GM10266 (cell line): ENCODE measurements at regions not wholly inside any gene's neighbourhood (a gene's known extent, or its start where the extent isn't known, plus 50 kb on each side); places are given as distances from the start of the nearest gene placed in this dataset.

Experiments used
- DNase-seq: peaks from one replicate; pipeline ENCODE4 v3.0.0; 2012; ENCODE audit errors: extremely low spot score
- TF ChIP-seq, protein P1 (sequence below): IDR thresholded peaks from 2 replicates; pipeline ENCODE4 v1.5.1; 2012; ENCODE audit warnings: mild to moderate bottlenecking, low read depth; ENCODE audit not compliant: control insufficient read depth, insufficient read depth; ENCODE audit errors: missing control alignments

DNA sequence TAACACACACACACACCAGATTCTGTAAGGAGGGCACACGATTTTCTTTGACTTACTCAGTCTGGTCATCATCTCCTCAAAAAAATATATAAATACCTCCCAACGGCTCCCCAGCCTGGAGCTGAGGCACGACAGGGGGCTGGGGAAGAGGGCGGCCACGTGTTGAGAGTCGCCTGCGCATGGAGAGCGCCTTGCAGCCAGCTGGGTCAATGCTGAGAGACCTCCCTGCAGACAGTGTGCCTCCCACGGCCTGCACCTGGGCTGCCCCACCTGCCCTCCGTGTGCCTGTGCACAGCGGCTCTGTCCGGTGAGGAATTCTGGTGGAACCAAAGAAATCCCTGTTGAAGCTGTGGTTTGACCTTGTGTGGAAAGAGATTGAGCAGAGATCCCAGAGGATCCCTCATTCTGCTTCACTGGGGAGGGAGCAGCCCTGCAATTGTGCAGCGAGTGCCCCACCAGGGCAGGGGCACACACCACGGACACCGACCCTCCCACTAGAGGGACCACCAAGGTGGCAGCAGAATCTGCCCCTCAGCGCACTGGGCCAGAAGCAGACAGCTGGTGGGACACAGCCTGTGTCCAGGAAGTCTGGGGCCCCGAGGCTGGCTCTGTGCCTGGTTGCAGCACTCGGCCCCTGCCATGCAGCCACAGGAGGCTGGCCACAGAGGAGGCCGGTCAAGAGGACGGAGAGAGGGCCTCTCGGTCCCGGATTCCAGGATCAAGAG lies 150.5 kb upstream of the PPP2R2D start:
- DNase-seq = no peak
- TF ChIP-seq, protein P1, sequence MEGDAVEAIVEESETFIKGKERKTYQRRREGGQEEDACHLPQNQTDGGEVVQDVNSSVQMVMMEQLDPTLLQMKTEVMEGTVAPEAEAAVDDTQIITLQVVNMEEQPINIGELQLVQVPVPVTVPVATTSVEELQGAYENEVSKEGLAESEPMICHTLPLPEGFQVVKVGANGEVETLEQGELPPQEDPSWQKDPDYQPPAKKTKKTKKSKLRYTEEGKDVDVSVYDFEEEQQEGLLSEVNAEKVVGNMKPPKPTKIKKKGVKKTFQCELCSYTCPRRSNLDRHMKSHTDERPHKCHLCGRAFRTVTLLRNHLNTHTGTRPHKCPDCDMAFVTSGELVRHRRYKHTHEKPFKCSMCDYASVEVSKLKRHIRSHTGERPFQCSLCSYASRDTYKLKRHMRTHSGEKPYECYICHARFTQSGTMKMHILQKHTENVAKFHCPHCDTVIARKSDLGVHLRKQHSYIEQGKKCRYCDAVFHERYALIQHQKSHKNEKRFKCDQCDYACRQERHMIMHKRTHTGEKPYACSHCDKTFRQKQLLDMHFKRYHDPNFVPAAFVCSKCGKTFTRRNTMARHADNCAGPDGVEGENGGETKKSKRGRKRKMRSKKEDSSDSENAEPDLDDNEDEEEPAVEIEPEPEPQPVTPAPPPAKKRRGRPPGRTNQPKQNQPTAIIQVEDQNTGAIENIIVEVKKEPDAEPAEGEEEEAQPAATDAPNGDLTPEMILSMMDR = no peak

DNA sequence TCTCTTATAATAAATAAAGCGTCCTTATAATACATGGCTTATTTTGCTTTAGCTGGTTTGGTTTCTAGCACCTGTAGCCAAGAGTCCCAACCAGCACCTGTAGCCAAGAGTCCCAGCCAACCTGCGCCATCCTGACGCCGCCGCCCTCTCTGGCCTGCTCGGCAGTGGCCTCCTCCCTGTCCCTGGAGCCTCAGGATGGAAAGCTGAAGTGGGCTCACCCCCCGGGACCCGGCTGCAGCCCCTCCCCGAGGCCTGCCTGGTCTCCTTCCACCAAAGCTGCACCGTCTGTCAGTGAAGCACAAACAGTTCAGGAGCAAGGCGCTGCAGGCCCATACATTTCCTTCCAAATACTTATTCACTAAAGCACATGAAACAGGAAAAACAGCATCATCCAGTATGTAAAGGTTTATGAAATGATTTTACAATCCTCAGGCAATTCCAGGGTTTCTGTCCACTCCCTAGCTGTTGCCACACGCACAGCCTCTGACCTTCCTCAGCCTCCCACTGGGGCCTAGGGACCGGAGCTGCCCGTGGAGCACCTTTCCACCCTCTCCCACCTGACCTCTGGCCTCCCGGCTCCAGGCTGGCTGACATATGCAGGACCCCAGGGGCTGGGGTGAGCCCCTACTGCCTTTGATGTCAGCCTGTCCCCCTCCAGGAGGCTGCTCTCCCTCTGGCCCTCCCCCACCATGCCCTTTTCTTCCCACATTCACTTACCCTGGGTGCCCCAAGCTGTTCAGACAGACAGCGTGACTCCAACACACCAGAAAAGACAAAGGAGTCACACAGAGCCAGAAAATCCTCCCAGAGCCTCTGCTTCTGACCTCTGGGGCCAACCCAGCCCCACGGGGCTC lies 149.6 kb upstream of the PPP2R2D start:
- DNase-seq = no peak

DNA sequence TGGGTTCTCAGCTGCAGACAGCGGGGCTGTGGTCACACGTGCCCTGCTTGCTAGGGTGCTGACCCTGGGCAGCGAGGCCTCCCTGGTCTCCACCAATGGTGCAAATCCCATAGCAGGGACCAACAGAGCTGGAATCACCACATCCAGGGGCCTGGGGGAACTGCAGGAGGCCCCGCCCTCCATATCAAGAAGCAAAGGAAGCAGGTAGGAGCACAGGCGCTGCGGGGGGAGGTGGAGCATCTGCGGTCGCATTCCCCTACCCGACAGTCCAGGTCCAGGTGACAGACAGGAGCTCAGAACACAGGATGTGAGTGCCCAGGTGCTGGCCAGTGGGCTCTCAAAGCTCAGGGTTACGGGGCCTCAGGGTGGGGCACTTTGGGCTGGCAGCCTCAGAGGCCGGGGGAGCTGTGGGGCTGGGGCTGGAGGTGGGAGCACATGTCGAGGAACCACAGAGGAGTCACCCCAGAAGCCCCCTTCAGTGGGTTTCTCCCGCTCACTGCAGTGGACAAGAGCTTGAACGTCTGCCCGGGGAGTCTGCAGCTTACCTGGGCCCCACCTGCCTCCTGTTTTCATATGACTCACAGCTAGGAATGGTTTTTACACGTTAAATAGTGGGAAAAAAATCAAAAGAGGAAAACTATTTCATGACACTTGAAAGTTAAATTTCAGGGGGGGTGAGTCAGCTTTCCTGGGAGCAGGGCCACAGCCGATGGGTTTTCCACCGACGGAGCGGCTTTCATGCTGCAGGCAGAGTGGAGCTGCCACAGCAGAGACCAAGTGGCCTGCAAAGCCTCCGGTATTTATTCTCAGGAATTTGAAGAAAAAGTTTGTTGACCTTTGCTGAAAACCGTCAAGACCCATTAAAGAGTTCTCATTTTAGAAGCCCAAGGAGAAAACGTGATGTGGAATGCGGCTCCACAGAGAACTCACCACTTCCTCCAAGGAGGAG lies 148.7 kb upstream of the PPP2R2D start:
- no peak for DNase-seq
- TF ChIP-seq, protein P1 = no peak

More for the DNA sequence above, 149.6 kb upstream of the PPP2R2D start:
- TF ChIP-seq, protein P1 = no peak

DNA sequence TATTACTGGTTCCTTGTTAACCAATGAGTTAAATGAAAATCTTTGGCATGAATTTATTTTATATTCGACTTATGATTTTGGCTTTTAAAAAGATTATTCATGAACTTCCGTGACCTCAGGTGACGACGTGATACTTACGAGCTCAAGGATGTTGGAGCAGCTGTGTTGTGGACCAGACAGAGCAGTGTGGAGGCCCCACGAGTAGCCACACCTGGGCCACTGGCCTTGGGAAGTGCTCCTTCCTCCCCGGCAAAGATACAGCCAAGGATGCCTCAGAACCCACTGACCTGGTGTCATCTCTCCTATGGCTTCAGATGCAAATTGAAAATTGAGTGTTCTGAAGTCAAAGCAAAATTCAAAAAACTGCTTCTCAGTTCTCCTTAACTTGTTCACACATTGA lies 147.5 kb upstream of the PPP2R2D start:
- TF ChIP-seq, protein P1 = no peak
- DNase-seq = no peak

DNA sequence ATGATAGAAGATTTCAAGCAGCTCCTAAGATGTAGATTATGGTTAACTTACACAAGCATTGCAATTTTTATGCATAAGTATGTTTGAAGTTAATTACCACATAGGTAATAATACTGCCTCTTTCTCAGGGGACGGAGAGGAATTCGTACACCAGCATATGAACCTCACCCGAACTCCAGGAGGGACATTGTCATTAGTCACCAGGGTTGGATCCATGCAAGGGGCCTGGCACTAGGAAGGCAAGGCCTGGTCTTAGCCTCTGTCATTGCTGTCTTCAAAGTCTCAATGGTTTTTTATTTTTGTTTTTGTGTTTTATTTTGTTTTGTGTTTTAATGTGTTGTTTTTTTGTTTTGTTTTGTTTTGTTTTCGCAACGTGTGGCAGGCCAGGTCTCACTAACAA lies 145.6 kb upstream of the PPP2R2D start:
- DNase-seq = no peak
- TF ChIP-seq, protein P1 = no peak

DNA sequence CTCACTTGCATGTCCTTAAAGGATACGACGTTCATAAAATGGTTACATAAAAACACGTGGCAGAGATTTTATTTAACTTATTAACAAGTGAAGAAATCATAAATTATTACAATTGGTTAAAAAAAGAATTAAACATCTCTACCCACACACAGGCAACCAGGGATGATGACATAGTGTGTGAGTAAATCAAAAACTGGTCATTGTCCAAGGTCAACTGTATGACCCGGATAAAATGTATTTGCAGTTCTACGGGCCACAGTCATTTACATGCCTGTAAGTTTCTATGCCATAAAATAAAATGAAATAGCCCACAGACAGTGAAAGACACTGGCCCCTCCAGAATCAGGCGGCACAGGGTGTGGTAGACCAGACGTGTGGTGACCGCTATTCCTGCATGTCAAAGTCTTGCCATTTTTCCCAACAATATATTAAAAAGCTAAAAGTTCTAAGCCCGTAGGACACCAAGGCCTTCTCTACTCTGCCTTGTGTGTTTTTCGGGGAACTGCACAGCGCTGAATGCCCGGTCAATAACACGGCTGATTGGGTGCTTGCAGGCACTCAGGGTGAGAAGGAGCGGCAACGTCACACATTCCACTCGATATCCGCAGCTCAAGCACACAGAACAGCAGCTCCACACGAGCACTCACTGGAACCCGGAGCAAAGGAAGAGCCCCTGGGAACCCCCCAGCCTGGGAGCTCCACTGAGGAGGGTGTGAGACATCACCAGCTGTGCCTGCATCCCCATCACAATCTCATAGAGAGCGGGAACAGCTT lies 143.3 kb upstream of the PPP2R2D start:
- TF ChIP-seq, protein P1 = no peak
- no peak for DNase-seq
